Coronary artery (tissue), 2 donors: ENCODE measurements at regions not wholly inside any gene's neighbourhood (a gene's known extent, or its start where the extent isn't known, plus 50 kb on each side); places are given as distances from the start of the nearest gene placed in this dataset.
A peak's percentile ranks its signal among the peaks of the same experiment; 100 is the strongest.

ENCODE experiments used
- DNase-seq: peaks from one replicate; pipeline ENCODE4 v3.0.0-alpha.2; 2017; ENCODE audit warnings: low spot score
- H3K27ac ChIP-seq, 2 donors: fragments of 200-600 bp; sonication (generic); one replicate each; pipeline ENCODE4 v1.5.1; 2016 to 2019
- H3K4me3 ChIP-seq: fragments of 200-600 bp; sonication (generic); 2 replicates; pipeline ENCODE4 v1.5.1; 2016; ENCODE audit warnings: mild to moderate bottlenecking, moderate library complexity
- CTCF ChIP-seq: fragments of 200-600 bp; sonication (generic); IDR thresholded peaks from one replicate; pipeline ENCODE4 v1.5.1; 2019; ENCODE audit warnings: antibody characterized with exemption

GRCh38 chr2:147689220-147689909 lies 155.5 kb upstream of the ACVR2A start:
- no peak for TF ChIP-seq CTCF
- DNase-seq, result no peak
- H3K27ac ChIP-seq, result peak overlapping the region in 1 of 2 donors; percentile 41
- H3K4me3 ChIP-seq, result no peak overlapping the region

GRCh38 chr2:147688242-147688641 lies 156.6 kb upstream of the ACVR2A start:
- no peak for TF ChIP-seq CTCF
- DNase-seq, result no peak
- H3K4me3 ChIP-seq, result no peak overlapping the region
- H3K27ac ChIP-seq, result no peak overlapping the region

GRCh38 chr2:147686365-147686764 lies 158.5 kb upstream of the ACVR2A start:
- TF ChIP-seq CTCF, result no peak
- DNase-seq, result no peak

GRCh38 chr2:147684903-147685302 lies 159.9 kb upstream of the ACVR2A start:
- TF ChIP-seq CTCF, result no peak
- DNase-seq, result no peak
- H3K4me3 ChIP-seq, result no peak overlapping the region

More at GRCh38 chr2:147686365-147686764, 158.5 kb upstream of the ACVR2A start:
- Histone ChIP-seq H3K4me3 (no peak overlapping the region), H3K27ac (no peak overlapping the region)

GRCh38 chr2:147683380-147683779 lies 161.4 kb upstream of the ACVR2A start:
- Histone ChIP-seq H3K4me3 (no peak overlapping the region), H3K27ac (no peak overlapping the region)
- no peak for DNase-seq
- no peak for TF ChIP-seq CTCF

More at GRCh38 chr2:147684903-147685302, 159.9 kb upstream of the ACVR2A start:
- no peak overlapping the region for H3K27ac ChIP-seq

- Histone ChIP-seq H3K4me3 (no peak overlapping the region), H3K27ac (no peak overlapping the region)
- no peak for DNase-seq
- no peak for TF ChIP-seq CTCF
Observed at GRCh38 chr2:147681093-147681492, 163.7 kb upstream of the ACVR2A start.

GRCh38 chr2:147679955-147680531 lies 164.8 kb upstream of the ACVR2A start:
- no peak for TF ChIP-seq CTCF

More at GRCh38 chr2:147679955-147680531, 164.8 kb upstream of the ACVR2A start:
- no peak for DNase-seq
- H3K27ac ChIP-seq, result no peak overlapping the region
- H3K4me3 ChIP-seq, result no peak overlapping the region
